ENCODE measurements at regions not wholly inside any gene's neighbourhood (a gene's known extent, or its start where the extent isn't known, plus 50 kb on each side); places are given as distances from the start of the nearest gene placed in this dataset.

DNA sequence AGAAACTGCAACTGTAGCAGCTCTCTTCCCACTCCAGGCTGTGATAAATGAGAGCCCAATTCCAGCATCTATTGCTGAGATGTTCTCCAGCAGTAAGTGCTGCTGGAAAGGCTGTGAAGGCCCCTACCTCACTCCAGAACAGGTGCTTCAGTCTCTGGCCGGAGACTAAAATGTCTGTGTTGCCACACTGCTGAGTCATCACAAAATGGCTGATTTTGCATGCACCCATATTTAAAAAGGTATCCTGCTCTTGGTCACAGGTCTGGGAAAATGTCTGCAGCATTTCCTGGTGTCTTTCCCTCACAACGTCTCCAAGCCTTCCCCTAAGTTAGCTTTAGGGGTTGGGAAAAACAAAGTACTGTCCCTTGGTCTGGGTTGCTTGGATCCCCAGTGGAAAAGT lies 95.1 kb downstream of the TPBG start:
- TF ChIP-seq, protein P1, sequence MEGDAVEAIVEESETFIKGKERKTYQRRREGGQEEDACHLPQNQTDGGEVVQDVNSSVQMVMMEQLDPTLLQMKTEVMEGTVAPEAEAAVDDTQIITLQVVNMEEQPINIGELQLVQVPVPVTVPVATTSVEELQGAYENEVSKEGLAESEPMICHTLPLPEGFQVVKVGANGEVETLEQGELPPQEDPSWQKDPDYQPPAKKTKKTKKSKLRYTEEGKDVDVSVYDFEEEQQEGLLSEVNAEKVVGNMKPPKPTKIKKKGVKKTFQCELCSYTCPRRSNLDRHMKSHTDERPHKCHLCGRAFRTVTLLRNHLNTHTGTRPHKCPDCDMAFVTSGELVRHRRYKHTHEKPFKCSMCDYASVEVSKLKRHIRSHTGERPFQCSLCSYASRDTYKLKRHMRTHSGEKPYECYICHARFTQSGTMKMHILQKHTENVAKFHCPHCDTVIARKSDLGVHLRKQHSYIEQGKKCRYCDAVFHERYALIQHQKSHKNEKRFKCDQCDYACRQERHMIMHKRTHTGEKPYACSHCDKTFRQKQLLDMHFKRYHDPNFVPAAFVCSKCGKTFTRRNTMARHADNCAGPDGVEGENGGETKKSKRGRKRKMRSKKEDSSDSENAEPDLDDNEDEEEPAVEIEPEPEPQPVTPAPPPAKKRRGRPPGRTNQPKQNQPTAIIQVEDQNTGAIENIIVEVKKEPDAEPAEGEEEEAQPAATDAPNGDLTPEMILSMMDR (IDR thresholded peaks at IDR 0.05; ENCODE audit: insufficient read depth, low read depth, low read length), result no peak
- TF ChIP-seq EZH2 (IDR thresholded peaks at IDR 0.05; ENCODE audit: insufficient read depth, low read length), result no peak
